LNCAP (cell line): ENCODE measurements at regions not wholly inside any gene's neighbourhood (a gene's known extent, or its start where the extent isn't known, plus 50 kb on each side); places are given as distances from the start of the nearest gene placed in this dataset.

Experiments
- CTCF ChIP-seq: fragments of 450-650 bp; IDR thresholded peaks from 2 replicates; pipeline ENCODE4 v1.5.1; 2017; ENCODE audit warnings: mild to moderate bottlenecking

- no peak for TF ChIP-seq CTCF
These were observed 505.7 kb upstream of the KIF2B start for GRCh38 chr17:53316988-53317387.

- no peak for TF ChIP-seq CTCF
These were observed 506.7 kb upstream of the KIF2B start for GRCh38 chr17:53316073-53316472.

GRCh38 chr17:53314521-53314920, 508.2 kb upstream of the KIF2B start:
- TF ChIP-seq CTCF, result no peak

- no peak for TF ChIP-seq CTCF
These were observed 509.0 kb upstream of the KIF2B start for GRCh38 chr17:53313746-53314145.

GRCh38 chr17:53278466-53278865, 544.3 kb upstream of the KIF2B start:
- TF ChIP-seq CTCF, result no peak

- no peak for TF ChIP-seq CTCF
These were observed 549.6 kb upstream of the KIF2B start for GRCh38 chr17:53273126-53273525.

- no peak for TF ChIP-seq CTCF
These were observed 551.8 kb upstream of the KIF2B start for GRCh38 chr17:53270936-53271335.

GRCh38 chr17:53264730-53265129, 558.0 kb upstream of the KIF2B start:
- no peak for TF ChIP-seq CTCF
